HS-5 (cell line): ENCODE measurements at regions not wholly inside any gene's neighbourhood (a gene's known extent, or its start where the extent isn't known, plus 50 kb on each side); places are given as distances from the start of the nearest gene placed in this dataset.
A peak's percentile ranks its signal among the peaks of the same experiment; 100 is the strongest.
"Not testable (repeated sequence)": the region's sequence is repeated elsewhere in the genome, so short reads cannot be mapped to it uniquely, and the experiment has no call there.

Experiments
- DNase-seq: peaks from one replicate; pipeline ENCODE4 v3.0.0-alpha.2; 2012; ENCODE audit warnings: low read depth

- no peak for DNase-seq
These were observed 52.7 kb upstream of the CRIM1 start for GRCh38 chr2:36302911-36303310.

- no peak for DNase-seq
These were observed 53.7 kb upstream of the CRIM1 start for GRCh38 chr2:36301843-36302242.

GRCh38 chr2:36300697-36301096 is 54.9 kb upstream of the CRIM1 start:
- DNase-seq: no peak

- no peak for DNase-seq
These were observed 58.8 kb upstream of the CRIM1 start for GRCh38 chr2:36296798-36297197.

GRCh38 chr2:36294316-36294721 is 61.3 kb upstream of the CRIM1 start:
- DNase-seq: no peak

GRCh38 chr2:36290306-36290856 is 65.2 kb upstream of the CRIM1 start:
- no peak for DNase-seq

- DNase-seq: no peak
These were observed 65.8 kb upstream of the CRIM1 start for GRCh38 chr2:36289731-36290130.

GRCh38 chr2:36287363-36288275 is 68.0 kb upstream of the CRIM1 start:
- peak; percentile 10 for DNase-seq

- DNase-seq: not testable (repeated sequence)
These were observed 76.1 kb upstream of the CRIM1 start for GRCh38 chr2:36279506-36279905.

GRCh38 chr2:36277881-36278523 is 77.6 kb upstream of the CRIM1 start:
- no peak for DNase-seq

- peak; percentile 80 for DNase-seq
These were observed 78.3 kb upstream of the CRIM1 start for GRCh38 chr2:36277146-36277808.

- no peak for DNase-seq
These were observed 84.3 kb upstream of the CRIM1 start for GRCh38 chr2:36271266-36271665.

- no peak for DNase-seq
These were observed 84.8 kb upstream of the CRIM1 start for GRCh38 chr2:36270758-36271157.

- DNase-seq: no peak
These were observed 88.4 kb upstream of the CRIM1 start for GRCh38 chr2:36267194-36267593.

- DNase-seq: no peak
These were observed 88.9 kb upstream of the CRIM1 start for GRCh38 chr2:36266536-36267121.

- no peak for DNase-seq
These were observed 93.0 kb upstream of the CRIM1 start for GRCh38 chr2:36262581-36262980.

GRCh38 chr2:36255863-36256262 is 99.7 kb upstream of the CRIM1 start:
- no peak for DNase-seq

- no peak for DNase-seq
These were observed 102.5 kb upstream of the CRIM1 start for GRCh38 chr2:36253086-36253485.

GRCh38 chr2:36246320-36246990 is 109.1 kb upstream of the CRIM1 start:
- no peak for DNase-seq

GRCh38 chr2:36245651-36246050 is 109.9 kb upstream of the CRIM1 start:
- no peak for DNase-seq

- DNase-seq: no peak
These were observed 117.5 kb upstream of the CRIM1 start for GRCh38 chr2:36238106-36238505.

GRCh38 chr2:36235882-36236281 is 119.7 kb upstream of the CRIM1 start:
- DNase-seq: no peak
